ENCODE measurements at regions not wholly inside any gene's neighbourhood (a gene's known extent, or its start where the extent isn't known, plus 50 kb on each side); places are given as distances from the start of the nearest gene placed in this dataset.

DNA sequence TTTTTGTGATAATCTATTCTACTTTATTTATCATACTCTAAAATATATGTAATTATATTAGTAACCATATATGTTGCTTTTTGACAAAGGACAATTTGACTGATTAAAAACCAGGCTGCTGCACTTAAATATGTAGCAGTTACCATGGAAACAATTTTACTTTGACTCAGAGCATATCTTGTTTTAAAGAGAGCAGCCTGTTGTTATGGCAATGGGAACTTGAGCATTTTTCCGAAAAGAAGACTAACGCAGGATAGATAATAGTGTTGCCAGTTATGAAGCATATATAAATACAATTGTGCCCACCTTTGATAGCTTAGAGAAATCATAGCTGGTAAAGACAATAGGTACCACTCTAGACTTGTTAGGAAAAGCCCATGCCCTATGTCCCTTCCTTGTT, 283.0 kb downstream of the GASK1B start:
- ATAC-seq (no peak), DNase-seq (ENCODE audit: low spot score) (no peak)

DNA sequence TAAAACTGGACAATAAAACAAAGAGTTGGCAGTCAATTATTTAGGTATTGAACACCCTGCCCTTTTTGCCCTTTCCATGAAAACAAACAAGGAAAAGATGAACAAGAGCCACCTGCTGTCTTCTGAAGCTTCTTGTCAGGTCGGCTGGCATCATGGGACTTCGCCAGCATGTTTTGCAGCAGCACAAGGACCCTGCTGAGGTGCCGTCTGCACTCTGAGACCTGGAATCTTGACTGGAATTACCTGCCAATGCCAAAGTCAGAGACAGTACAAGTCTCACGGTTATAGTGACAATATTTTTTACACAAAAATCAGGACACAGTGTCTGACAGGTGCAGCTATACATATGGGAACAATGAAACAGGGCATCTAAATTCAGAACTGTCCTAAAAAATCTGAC, 284.5 kb downstream of the GASK1B start:
- ATAC-seq (no peak), DNase-seq (ENCODE audit: low spot score) (no peak)

DNA sequence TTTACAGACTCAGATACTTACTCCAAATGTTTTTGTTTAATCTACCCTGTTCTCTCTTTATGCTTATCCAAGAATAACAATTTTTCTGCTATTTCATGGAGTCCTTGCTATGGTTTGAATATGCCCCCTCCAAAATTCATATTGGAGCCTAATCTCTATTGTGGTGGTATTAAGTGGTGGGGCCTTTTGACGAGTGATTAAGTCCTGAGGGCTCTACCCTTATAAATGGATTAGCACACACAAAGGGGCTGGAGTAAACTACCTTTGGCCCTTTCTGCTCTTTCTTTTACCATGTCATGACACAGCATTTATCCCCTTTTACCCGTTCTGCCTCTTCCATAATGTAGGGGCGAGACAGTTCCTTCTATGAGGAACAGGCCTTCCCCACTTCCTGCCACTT, 285.5 kb downstream of the GASK1B start:
- DNase-seq (ENCODE audit: low spot score) (no peak), ATAC-seq (no peak)

DNA sequence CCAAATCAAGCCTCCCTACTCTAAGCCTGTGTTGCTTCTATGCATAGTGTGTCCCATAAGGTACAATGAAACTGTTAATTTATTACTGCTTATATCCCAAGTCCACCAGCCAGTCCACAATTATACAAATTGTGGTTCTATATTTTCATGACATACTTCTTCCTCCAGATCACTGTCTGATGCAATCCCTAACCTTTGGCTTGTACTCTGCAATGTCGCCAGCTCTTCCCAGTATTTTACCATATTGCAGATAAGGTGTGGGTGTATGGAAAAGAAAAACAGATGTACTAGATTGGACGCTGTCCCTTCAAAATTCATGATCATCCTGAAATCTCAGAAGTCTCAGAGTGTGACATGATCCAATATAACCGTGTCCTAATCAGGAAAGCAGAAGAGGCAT, 286.2 kb downstream of the GASK1B start:
- ATAC-seq: peak; percentile 53
- no peak for DNase-seq (ENCODE audit: low spot score)

DNA sequence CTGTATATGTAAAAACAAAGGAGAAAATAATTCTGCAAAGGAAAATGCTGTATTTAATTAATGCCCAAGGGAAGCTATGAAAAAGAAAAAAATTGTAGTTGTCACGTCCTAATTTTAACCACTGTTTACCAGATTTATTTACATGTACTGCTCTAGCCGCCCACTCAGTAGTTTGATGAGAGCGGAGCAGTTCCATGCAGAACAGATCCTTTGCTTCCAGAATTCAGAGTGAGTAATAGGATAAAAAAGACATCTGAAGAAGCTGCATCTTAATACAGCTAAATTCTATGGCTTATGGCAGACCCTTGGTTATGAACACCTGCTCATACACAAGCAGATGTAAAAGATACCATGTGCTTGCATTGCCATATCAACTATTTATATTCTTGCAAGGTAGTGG, 287.0 kb downstream of the GASK1B start:
- ATAC-seq: no peak
- no peak for DNase-seq (ENCODE audit: low spot score)

DNA sequence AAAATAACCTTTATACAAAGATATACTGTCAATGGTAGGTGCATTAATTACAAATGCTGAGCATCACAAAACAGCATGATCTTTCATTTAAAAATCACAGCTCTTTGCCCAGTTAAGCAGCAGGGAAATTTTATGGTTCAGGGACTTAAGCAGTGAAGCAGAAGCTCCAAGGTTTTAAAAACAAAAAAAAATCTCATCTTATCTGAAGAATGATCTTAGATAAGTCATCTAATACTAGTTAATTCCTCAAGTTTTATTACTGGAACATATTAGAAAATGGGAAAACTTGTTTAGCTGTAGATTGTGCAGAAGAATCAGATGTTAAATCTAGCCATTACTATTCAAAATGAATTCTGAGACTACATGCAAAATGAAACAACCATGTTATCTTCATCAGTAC, 289.9 kb downstream of the GASK1B start:
- no peak for ATAC-seq
- no peak for DNase-seq (ENCODE audit: low spot score)

DNA sequence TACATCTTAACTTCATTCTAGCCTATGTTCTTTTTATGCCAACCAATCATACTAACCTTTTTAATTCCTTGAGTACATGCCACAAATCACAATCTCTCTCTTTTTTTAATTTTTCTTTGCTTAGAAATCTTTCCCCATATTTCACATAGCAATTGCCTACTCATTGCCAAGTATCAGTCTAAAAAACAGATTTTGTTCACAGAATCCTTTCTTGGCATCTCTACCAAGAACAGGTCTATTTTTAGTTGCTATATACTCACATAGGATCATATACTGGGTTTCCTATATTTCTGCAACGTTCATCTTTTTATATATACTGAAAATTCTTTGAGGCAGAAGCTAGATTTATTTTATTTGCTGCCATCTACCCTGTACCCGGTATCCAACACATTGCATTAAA, 292.1 kb downstream of the GASK1B start:
- ATAC-seq (no peak), DNase-seq (ENCODE audit: low spot score) (no peak)

- DNase-seq (ENCODE audit: low spot score): no peak
- no peak for ATAC-seq
These were observed 318.0 kb downstream of the GASK1B start for GRCh38 chr4:157854819-157855218.

GRCh38 chr4:157840648-157841047, 332.2 kb downstream of the GASK1B start:
- DNase-seq (ENCODE audit: low spot score): no peak
- no peak for ATAC-seq

DNA sequence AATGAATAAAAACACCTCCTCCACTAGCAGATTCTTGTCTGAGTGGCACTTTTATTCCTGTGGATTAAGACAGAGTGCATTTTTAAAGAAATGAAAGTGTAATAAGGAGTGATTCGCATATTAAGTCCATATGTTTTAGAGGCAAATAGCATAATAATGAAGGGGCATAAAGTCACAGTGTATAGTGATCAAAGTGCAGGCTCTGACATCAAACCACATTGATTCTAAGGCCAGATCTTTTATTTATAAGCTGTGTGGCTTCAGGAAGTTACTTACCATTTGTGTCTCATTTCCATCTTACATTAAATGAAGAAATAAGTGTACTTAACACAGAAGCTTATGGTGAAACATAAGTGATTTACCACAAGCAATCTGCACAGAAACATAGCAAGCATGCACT, 332.8 kb downstream of the GASK1B start:
- no peak for ATAC-seq
- DNase-seq (ENCODE audit: low spot score): no peak

DNA sequence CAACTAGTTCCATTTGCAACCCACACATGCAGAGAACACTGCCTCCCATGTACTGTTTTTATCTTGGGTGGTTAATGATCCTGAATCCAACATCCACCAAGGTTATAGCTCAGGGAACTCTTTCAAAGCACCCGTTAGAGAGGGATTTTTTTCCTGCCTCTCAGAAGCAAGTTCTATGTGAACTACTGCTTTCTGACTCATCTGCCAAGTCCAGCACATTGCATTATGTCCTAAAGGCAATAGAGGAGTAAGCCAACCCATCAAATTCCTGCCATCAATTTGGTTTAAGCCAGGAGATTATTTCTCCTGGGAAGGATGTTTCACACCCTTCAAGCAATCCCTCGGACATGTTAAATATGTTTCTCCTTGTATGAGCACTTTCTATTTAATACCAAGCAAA, 334.5 kb downstream of the GASK1B start:
- DNase-seq (ENCODE audit: low spot score) (no peak), ATAC-seq (no peak)

- DNase-seq (ENCODE audit: low spot score): no peak
- no peak for ATAC-seq
These were observed 335.6 kb downstream of the GASK1B start for GRCh38 chr4:157837071-157837703.

- ATAC-seq (peak; percentile 96), DNase-seq (ENCODE audit: low spot score) (no peak)
These were observed 340.2 kb downstream of the GASK1B start for GRCh38 chr4:157832596-157832995.

DNA sequence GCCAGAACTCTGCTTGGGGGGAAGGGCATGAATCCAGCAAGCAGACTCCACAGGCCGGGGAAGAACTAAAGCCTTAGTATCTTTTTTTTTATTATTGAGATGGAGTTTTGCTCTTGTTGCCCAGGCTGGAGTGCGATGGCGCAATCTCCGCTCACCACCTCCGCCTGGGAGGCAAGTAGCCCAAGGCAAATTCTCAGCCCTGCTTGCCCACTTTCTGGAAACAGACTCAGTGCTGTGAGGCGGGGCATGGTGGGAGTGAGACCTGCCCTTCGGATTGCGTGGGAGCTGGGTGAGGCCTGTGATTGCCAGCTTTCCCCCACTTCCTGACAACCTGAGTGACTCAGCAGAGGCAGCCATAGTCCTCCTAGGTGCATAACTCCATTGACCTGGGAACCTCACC, 348.8 kb downstream of the GASK1B start:
- ATAC-seq: no peak

DNA sequence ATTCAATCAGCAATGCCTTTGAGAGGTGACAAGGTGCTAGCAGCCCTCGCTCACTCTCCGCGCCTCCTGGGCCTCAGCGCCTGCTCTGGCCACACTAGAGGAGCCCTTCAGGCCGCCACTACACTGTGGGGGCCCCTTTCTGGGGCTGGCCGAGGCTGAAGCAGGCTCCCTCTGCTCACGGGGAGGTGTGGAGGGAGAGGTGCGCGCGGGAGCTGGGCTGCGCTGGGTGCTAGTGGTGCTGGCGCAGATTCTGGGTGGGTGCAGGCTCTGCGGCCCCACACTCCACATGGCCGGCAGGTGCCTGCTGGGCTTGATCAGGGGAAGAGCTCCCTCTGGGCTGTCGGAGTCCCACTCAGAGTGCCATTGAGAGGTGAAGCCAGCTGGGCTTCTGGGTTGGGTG, 351.0 kb downstream of the GASK1B start:
- DNase-seq (ENCODE audit: low spot score) (no peak), ATAC-seq (no peak)

More for the DNA sequence above, 348.8 kb downstream of the GASK1B start:
- no peak for DNase-seq (ENCODE audit: low spot score)

DNA sequence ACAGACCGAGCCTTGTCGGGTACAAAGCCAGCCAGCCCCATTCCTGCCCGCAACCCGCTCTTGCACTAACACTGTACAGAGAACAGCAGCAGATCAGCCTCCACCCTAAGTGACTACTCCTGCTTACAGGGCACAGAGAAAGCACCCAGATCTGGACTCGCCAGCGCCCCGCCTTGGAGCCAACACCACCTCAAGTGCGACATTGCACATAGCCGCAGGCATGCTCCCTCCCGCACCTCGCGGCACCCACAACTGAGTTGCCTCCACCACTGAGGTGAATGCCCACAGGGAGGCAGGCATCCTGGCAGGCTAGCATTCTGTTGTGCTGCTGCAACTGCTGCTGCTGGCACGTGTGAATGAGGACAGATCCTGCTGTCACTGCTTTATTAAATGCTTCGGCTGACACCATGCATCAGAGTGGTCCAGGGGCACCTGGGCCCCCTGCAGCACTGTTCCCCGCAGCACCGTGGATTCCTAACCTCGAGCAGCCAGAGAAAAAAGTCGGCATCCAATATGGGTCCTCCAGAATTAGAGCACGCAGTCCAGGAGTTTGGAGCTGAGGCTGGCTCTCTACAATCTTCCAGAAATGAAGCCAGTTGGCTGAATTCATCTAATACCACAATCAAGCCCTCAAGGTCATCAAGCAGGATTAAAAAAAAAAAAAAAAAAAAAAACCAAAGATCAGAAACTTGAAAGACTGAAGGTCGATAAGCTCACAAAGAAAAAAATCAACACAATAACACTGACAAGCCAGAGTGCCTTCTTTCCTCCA, 352.9 kb downstream of the GASK1B start:
- DNase-seq (ENCODE audit: low spot score) (no peak), ATAC-seq (peak; percentile 46)

- DNase-seq (ENCODE audit: low spot score): no peak
- ATAC-seq: no peak
These were observed 353.7 kb downstream of the GASK1B start for GRCh38 chr4:157818946-157819692.

DNA sequence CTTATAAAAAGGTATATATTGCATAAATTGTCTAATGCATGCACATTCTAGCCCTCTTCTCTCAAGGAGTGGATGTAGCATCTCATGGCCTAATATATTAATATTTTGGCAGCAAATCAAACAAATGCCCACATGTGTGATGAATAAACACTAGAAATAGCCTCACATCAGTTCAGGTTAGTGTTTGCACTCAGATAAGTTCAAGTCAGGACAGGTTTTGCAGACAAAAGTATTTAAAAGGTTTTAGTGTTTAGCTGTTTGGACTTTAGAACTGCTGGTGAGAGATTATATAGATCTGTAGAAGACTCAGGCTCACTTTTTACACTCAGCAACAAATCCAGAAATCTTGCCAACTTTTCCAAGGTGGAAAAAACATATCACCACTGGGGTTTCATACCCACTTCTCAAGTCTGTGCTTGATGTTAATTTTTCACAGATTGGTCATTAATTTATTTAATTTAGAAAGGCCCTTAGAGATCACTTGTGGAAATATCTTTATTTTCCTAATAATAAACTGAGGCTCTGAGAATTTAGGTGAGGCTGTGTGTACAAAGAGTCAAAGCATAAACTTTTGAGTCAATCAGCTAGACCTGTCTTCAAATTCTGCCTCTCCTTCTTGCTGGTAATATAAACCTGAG, 362.6 kb downstream of the GASK1B start:
- no peak for DNase-seq (ENCODE audit: low spot score)
- peak; percentile 22 for ATAC-seq

DNA sequence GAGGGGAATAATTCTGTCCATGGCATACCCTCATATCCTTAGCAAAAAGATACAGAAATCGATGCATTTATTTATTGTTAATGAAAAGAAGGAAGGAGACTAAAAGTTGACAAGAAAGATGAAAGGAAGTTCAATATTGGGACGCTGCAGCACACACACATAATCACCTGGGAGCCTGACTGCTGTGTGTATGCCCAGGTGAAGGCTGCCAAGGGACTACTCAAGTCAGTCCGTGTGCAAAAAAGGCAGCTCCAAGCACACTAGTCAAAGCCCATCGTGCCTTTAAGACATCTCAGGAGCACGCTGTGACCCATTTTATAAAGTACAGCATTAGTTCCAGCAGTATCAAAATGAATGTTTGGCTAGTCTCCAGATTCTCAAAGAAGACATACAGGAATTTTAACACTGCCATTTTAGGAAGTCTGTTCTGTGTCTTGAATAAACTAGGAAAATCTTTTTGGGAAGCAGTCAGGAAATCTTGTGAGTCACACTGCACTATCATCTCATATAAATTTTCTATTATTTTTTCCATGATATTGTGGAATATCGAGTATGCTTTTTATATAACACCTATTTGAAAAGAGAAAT, 363.9 kb downstream of the GASK1B start:
- no peak for DNase-seq (ENCODE audit: low spot score)
- ATAC-seq: no peak

- no peak for DNase-seq (ENCODE audit: low spot score)
These were observed 366.6 kb downstream of the GASK1B start for GRCh38 chr4:157806184-157806583.

GRCh38 chr4:157804986-157805385, 367.8 kb downstream of the GASK1B start:
- ATAC-seq (peak; percentile 91), DNase-seq (ENCODE audit: low spot score) (no peak)

More at GRCh38 chr4:157806184-157806583, 366.6 kb downstream of the GASK1B start:
- ATAC-seq: no peak
